ENCODE measurements at regions not wholly inside any gene's neighbourhood (a gene's known extent, or its start where the extent isn't known, plus 50 kb on each side); places are given as distances from the start of the nearest gene placed in this dataset.

DNA sequence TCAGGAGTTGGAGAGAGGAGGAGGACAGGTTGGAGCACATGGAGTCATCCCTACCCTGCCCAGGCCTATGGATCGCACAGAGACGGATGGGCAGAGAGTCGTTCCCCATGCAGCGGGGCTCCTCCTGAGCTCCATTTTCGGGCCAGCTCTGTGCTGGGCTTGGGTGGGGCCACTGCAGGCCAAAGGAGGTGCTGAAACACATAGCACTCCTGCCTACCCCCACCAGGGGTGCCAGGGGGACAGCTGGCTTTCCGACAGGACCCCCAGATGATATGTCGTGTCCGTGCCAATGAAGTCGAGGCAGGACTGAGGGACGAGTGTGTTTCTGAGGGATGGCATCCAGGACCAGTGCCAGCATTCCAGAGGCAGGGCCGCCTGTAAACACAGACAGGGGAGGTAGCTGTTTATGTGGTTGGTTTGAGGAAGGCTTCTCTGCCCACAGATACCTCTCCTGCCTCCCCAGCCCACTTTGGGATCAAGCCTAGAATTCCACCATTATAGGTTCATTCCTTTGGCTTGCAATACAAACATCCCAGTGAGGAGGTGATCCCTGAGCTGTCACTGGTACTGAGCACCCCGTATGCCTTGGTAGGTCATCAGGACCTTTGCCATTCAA lies 116.6 kb downstream of the GLI2 start:
- no peak for DNase-seq (ENCODE audit: low read depth in 2 of 2)

DNA sequence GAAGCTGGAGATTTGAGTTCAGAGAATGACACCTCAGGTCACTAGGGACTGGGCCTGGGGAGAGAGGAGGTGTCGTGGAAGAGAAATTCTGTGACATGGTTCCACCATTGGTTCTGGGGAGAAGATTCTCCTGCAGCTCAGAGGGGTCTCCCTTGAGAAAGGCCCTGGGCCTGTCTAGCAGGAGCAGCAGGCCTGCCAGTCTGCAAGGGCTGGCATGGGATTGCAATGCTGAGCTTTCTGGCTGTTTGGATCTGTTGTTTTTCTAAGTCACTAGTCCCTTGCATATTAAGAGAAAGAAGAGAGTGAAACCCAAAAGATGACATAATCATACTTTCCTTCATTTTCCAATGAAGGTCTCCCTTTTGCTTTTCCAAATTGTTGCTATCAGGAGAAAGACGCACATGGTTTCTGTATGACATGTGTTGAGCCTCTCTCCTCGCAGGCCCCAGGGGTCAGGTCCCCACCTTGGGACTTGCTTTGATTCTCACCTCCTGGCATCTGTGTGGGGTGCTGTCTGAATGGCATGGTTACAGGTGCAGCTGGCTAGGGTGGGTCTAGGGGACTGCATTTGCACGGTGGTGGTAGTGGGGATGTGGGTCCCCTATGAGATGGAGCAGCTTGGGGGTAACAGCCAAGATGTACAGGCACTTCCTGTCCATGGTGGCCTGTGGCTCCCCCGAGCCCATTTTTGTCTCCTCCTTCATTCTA lies 117.8 kb downstream of the GLI2 start:
- DNase-seq (ENCODE audit: low read depth in 2 of 2): no peak

DNA sequence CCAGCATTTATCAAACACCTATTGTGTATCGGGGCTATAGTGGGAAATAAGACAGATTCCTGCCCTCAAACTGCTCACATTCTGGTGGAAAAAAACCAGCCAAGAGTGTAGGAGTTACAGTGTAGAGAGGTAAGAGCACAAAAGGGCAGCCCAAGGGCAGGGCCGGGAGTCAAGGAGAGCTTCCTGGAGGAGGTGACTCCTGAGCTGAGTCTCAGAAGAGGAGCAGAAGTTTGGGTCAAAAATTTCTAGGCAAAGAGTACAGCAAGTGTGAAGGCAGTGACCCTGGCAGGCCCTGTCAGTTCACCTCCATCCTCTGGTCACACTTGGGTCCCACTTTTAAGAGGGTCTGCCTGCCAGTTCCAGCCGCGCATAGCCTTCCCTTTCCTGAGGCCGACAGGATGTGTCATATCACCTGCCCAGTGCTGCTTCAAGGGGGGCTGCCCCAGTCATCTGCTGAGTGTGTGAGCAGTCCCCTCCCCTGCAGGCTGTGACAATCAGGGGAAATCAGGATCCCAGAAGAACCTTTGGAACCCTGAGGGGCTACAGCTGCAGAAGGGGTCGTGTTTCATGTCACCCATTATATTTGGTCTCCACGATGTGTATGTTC lies 118.4 kb downstream of the GLI2 start:
- no peak for DNase-seq (ENCODE audit: low read depth in 2 of 2)

- no peak for DNase-seq (ENCODE audit: low read depth in 2 of 2)
These were observed 119.3 kb downstream of the GLI2 start for GRCh38 chr2:120854766-120855530.

DNA sequence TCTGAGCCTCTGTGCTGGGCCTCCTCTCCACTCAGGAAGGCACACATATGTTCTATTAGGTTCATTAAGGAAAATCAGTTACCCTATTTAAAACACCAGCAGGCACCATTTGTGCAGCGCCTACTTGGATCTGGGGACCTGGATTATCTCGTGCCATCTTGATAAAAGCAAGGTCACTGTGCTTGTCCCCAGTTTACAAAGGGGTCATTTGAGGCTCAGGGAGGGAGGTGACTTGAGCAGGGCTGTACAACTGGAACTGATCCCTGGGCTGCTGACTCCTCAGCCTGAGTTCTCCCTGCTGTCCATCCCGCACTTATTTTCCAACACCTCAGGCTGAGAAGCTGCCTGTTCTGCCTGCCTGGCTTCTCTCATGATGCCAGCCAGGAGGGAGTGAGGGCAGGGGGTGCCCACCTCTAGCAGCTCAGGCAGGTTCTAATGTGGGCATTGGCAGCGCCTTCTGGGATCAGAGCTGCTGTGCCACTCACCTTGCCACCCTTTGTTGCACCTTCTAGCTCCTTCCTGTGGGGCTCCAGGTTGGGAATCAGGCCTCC lies 120.3 kb downstream of the GLI2 start:
- DNase-seq (ENCODE audit: low read depth in 2 of 2): no peak

GRCh38 chr2:120856421-120856862 lies 120.8 kb downstream of the GLI2 start:
- DNase-seq (ENCODE audit: low read depth in 2 of 2): no peak

- no peak for DNase-seq (ENCODE audit: low read depth in 2 of 2)
These were observed 121.8 kb downstream of the GLI2 start for GRCh38 chr2:120857422-120857821.

DNA sequence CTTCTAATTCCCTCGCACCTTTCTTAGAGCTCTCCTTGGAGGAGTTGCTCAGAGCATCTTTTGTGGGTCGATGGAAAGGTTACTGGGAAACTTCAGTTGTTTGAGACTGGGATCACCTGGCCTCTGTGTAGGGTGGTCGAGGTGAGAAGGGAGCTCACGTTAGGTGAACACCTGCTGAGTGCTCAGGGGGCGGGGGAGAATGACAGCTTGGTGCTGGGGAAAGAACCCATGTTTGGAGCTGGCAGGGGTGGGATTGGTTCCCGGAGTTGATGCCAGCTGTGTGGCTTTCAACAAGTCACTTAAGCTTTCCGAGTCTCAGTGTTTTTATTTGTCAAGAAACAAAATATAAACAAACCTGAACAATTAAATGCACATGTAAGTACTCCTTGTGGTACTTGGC lies 122.3 kb downstream of the GLI2 start:
- no peak for DNase-seq (ENCODE audit: low read depth in 2 of 2)

GRCh38 chr2:120858361-120859106 lies 122.9 kb downstream of the GLI2 start:
- no peak for DNase-seq (ENCODE audit: low read depth in 2 of 2)

- DNase-seq (ENCODE audit: low read depth in 2 of 2): no peak
These were observed 123.5 kb downstream of the GLI2 start for GRCh38 chr2:120859128-120859527.

DNA sequence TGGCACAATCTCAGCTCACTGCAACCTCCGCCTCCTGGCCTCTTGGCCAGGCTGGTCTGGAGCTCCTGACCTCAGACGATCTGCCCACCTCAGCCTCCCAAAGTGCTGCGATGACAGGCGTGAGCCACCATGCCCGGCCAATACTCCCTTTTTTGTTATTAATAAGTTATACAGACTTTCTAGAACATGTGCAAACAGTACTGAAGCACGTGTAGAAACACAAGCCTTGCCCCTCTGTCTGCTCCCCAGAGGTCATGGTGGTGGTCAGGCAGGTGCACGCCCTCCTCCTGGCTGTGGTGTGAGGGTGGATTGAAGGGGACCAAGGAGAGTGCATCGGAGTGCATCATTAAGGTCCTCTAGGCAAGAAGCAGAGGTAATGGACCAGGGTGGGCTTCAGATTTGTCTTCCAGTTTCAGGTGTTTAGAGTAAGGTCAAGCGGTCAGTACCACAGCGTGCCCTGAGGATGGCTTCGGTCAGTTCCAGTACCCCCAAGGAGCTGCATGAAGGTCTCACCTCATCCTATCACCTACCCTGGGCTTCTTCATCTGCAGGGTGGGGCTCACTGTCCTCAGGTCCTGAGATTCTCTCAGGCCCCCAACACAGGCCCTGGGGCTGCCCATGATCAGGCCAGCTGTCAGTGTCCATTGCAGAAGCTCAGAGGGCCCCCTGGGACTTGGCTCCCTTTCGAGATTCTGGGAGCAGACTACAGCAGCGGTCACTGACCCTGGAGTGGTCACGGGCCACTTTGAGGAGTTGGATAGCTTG lies 124.3 kb downstream of the GLI2 start:
- no peak for DNase-seq (ENCODE audit: low read depth in 2 of 2)

DNA sequence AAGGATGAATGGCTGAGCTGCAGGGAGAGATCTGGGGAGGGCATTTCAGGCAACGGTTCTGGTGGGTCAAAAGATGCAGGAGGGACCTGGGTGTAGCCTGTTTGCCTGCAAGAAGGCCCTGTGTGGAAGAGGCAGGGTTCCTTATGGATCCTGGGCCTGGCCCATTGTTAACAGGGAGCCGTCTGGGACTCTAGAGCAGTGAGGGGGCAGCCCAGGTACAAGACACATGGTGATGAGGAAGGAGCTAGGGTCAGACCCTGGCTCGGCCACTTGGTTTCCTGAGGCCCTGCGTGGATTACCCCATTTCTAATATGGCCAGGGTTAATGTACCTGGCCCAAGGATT lies 124.9 kb downstream of the GLI2 start:
- DNase-seq (ENCODE audit: low read depth in 2 of 2): no peak

- no peak for DNase-seq (ENCODE audit: low read depth in 2 of 2)
These were observed 125.5 kb downstream of the GLI2 start for GRCh38 chr2:120861191-120861575.

DNA sequence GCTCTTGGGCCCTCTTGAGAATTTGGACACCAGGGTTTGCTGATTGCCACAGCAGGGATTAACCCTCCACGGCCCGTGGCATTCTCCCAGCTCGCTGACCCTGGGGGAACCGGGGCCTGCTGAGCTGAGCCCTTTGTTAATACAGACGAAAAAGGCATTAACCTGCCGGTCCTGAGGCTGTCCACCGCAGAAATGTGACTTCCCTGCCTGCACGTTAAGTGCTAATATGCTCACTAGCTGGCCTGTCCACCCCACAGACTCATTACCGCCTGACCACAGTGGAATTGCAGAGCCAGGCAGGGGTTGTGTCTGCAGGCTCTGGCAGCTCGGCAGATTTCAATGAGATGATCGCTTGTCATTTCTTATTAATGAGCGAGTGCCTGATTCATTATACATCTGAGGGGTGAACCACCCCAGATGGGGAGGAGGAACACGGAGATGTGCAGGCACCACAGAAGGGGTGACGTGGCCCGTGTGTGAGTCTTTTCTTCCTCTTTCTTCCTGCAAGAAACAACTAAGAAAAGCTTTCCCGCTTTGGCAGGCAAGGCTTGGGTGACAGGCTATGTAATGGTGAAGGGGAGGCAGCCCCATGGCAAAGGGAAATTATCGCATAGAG lies 126.0 kb downstream of the GLI2 start:
- DNase-seq (ENCODE audit: low read depth in 2 of 2): no peak

DNA sequence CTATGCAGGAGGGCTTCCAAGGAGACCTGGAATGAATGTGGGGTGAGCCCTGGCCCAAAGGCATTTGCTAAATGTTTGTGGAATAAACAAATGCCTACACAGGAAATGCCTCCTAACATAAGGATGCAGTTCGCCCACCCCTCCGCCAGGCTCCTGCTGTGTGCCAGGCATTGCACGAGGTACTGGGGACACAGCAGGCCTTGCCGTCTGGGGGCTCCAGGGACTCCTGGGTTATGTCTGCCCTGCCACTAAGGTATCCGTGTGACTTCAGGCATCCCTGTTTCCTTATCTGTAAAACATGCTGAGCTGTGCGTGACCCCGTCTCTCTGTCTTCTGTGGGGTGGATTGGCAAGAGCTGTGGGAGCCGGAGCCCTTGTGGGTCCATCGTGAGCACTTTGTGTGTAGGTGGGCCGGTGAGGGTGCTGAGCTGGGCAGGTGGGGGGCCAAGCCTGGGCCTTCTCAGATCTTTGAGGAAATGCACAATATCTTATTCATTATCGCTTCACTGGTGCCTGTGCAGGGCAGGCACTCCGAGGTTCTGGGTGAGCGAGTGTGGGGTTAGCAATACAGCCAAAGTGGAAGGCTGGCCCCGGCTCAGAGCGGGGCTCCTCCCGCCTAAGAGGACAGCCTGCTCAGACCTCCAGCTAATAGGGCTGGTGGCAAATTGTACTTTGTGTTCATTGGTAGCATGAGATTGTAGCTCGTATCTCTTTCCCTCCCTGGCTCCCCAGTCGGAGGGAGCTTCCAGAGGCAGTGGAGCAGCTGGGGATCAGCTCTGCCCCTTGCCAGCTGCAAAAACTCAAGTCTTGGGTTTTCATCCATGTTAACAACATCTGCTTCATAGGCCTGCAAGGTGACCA lies 126.8 kb downstream of the GLI2 start:
- no peak for DNase-seq (ENCODE audit: low read depth in 2 of 2)

DNA sequence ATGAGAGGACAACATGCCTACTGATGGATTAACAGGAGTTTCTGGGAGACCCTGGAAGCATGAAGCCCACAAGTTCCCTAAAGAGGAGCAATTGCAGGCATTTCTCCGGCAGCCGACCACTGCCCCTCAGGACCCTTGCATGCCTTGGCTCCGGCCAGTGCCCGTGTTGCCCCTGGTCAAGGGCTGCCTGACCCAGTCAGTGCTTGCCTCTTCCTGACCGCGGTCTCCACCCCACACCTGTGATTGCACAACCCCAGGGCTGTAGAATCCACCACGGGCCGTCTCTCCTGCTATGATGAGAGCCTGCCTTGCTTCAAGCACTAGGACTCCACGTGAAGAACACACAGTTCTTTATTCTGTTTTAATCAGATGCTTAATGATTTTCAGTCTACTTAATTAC lies 127.5 kb downstream of the GLI2 start:
- no peak for DNase-seq (ENCODE audit: low read depth in 2 of 2)

GRCh38 chr2:120863661-120864320 lies 128.1 kb downstream of the GLI2 start:
- DNase-seq (ENCODE audit: low read depth in 2 of 2): no peak

GRCh38 chr2:120864981-120865380 lies 129.3 kb downstream of the GLI2 start:
- no peak for DNase-seq (ENCODE audit: low read depth in 2 of 2)

GRCh38 chr2:120865656-120866055 lies 130.0 kb downstream of the GLI2 start:
- no peak for DNase-seq (ENCODE audit: low read depth in 2 of 2)
